ENCODE measurements at regions not wholly inside any gene's neighbourhood (a gene's known extent, or its start where the extent isn't known, plus 50 kb on each side); places are given as distances from the start of the nearest gene placed in this dataset.

- no peak for DNase-seq (ENCODE audit: low read depth)
- TF ChIP-seq CTCF (conservative IDR thresholded peaks at IDR 0.05; ENCODE audit: low read depth, low read length): no peak
- H3K4me3 ChIP-seq (ENCODE audit: low read depth, low read length): no peak overlapping the region
These were observed 455.6 kb upstream of the CD180 start for GRCh38 chr5:67652201-67652600.

- no peak for DNase-seq (ENCODE audit: low read depth)
- no peak for TF ChIP-seq CTCF (conservative IDR thresholded peaks at IDR 0.05; ENCODE audit: low read depth, low read length)
- H3K4me3 ChIP-seq (ENCODE audit: low read depth, low read length): no peak overlapping the region
These were observed 454.6 kb upstream of the CD180 start for GRCh38 chr5:67651180-67651579.

GRCh38 chr5:67648201-67648671 lies 451.6 kb upstream of the CD180 start:
- TF ChIP-seq CTCF (conservative IDR thresholded peaks at IDR 0.05; ENCODE audit: low read depth, low read length): no peak
- no peak overlapping the region for H3K4me3 ChIP-seq (ENCODE audit: low read depth, low read length)
- peak; percentile 94 for DNase-seq (ENCODE audit: low read depth)

GRCh38 chr5:67647772-67648171 lies 451.2 kb upstream of the CD180 start:
- no peak for DNase-seq (ENCODE audit: low read depth)
- no peak for TF ChIP-seq CTCF (conservative IDR thresholded peaks at IDR 0.05; ENCODE audit: low read depth, low read length)
- no peak overlapping the region for H3K4me3 ChIP-seq (ENCODE audit: low read depth, low read length)

DNA sequence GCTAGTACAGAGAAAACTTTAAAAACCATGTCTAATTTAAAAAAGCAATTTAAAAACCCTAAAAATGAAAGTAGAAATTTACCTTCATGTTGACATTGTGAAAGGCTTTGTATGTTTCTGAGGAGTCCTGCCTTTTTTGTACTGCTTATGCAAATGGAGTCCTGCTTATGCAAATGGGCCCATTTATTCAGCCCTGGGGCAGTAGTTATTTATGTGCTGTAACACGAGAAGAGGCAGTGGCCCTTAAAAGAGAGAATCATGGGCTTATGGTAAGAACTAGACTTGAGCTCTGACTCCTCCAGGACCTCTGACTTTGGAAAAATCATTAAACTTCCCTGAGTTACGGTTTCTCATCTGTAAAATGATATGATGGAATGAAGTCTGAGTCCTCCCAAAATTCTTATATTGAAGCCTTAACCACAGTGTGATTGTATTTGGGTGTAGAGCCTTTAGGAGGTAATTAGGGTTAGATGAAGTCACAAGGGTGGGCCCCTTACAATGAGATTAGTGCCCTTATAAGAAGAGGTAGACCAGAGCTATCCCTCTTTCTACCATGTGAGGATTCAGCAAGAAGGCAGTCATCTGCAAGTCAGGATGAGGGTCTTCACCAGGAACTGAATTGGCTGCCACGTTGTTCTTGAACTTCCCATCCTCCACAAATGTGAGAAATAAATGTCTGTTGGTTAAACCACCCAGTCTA lies 447.8 kb upstream of the CD180 start:
- no peak for TF ChIP-seq CTCF (conservative IDR thresholded peaks at IDR 0.05; ENCODE audit: low read depth, low read length)
- DNase-seq (ENCODE audit: low read depth): no peak
- H3K4me3 ChIP-seq (ENCODE audit: low read depth, low read length): no peak overlapping the region

DNA sequence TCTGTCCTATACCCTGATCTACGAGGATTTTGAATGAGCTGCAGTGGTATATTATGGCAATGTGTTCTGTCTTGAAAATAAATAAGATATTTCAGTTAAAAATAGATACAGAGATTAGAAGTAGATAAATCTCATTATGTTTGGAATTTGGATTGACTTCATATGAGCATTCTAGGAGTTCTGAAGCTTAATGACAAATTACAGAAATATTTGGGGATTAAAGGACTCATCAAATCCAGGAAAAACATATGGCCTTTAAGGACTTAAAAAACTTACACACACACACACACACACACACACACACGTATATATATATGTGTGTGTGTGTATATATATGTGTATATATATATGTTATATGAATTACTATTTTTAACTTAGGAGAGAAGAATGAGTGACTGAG lies 446.9 kb upstream of the CD180 start:
- no peak overlapping the region for H3K4me3 ChIP-seq (ENCODE audit: low read depth, low read length)
- no peak for TF ChIP-seq CTCF (conservative IDR thresholded peaks at IDR 0.05; ENCODE audit: low read depth, low read length)
- no peak for DNase-seq (ENCODE audit: low read depth)

GRCh38 chr5:67639976-67640375 lies 443.4 kb upstream of the CD180 start:
- no peak overlapping the region for H3K4me3 ChIP-seq (ENCODE audit: low read depth, low read length)
- no peak for TF ChIP-seq CTCF (conservative IDR thresholded peaks at IDR 0.05; ENCODE audit: low read depth, low read length)
- no peak for DNase-seq (ENCODE audit: low read depth)
